ENCODE measurements at regions not wholly inside any gene's neighbourhood (a gene's known extent, or its start where the extent isn't known, plus 50 kb on each side); places are given as distances from the start of the nearest gene placed in this dataset.

GRCh38 chrX:138298268-138298667 lies 413.2 kb downstream of the FGF13 start:
- no peak for DNase-seq

GRCh38 chrX:138345801-138346200 lies 365.7 kb downstream of the FGF13 start:
- no peak for DNase-seq

GRCh38 chrX:138349351-138349750 lies 362.2 kb downstream of the FGF13 start:
- no peak for DNase-seq

- DNase-seq = no peak
Observed at GRCh38 chrX:138378876-138379275, 332.6 kb downstream of the FGF13 start.

- no peak for DNase-seq
Observed at GRCh38 chrX:138408101-138408500, 303.4 kb downstream of the FGF13 start.

- no peak for DNase-seq
Observed at GRCh38 chrX:138411048-138411447, 300.5 kb downstream of the FGF13 start.

All from CD4-positive, alpha-beta T cell treated with Interleukin-10 for 1 hour (primary cell).